HG02642 (cell line): ENCODE measurements at regions not wholly inside any gene's neighbourhood (a gene's known extent, or its start where the extent isn't known, plus 50 kb on each side); places are given as distances from the start of the nearest gene placed in this dataset.

Source experiments
- ATAC-seq: cut with Tn5 transposase; IDR thresholded peaks from one replicate; pipeline ENCODE4 v1.9.1; 2021; ENCODE audit warnings: mild to moderate bottlenecking; ENCODE audit not compliant: unreplicated experiment, poor library complexity

DNA sequence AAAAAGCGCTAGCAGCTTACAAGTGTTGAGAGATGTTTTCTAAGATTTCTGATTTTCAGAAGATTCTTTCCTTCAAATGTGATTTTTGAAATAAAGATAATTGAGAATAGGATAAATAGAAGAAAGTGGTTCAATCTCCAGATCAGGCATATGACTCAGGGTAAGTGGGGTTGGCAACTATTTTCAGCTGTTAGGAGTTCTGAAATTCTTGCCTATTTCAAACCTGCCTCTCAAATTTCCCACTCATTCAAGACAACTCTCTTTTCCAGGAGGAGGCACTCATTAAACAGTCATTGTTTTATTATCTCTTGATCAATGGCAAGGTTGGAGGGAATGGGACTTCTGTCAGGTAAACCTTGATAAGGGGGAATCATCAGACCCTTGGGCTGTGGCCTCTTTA is 138.9 kb downstream of the HNMT start:
- ATAC-seq: no peak

DNA sequence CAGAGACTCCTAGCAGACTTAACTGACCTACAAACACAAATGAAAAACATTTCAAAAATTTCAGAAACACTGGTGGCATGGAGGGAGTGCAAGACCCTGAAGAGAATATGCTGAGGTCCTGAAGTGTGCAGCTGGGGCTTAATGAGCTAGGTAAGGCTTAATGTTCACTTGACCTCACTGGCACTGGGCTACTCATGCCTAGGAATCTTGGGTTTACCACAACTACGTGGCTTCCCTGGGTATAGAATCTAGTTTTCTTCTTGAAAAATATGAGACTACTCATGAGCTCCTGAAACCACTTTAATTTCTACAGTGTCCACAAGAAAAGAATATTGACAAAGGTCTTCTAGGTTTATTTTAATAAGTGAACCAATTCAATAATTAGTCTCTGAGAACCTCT is 139.8 kb downstream of the HNMT start:
- no peak for ATAC-seq

DNA sequence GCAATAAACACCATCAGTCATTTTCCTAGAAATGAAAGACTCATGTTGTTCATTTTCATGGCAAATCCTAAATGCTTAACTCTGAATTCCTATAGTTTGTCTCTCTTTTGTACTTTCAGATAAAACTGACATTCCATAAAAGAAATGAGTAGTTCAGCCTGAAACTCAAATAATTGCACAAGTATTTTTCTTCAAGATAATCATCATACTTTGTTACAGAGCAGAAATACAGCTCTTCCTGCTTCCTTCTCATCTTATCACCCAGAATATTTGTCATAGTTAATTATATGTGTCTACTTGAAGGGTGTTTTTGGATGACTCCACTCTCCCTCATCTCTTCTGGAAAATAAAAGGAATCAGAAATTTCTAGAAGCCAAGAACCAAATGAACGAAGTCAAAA is 141.1 kb downstream of the HNMT start:
- ATAC-seq: no peak

DNA sequence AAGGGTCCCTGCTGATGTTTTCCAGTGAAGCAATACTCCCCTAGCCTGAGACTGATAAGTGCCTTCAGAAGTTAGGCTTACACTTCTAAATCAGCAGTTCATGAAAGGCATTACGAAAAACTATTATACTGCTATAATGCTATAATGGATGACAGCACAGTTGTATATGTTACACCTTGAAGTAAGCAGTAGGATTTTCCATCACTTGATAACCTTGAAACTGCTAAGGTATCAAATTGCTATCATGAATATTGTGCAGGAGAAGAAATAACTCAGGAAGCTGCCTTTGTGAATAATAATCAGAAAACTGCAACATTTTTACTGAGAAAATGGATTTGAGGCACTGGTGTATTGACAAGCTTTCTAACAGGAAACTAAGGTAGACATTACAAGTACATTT is 142.3 kb downstream of the HNMT start:
- no peak for ATAC-seq

DNA sequence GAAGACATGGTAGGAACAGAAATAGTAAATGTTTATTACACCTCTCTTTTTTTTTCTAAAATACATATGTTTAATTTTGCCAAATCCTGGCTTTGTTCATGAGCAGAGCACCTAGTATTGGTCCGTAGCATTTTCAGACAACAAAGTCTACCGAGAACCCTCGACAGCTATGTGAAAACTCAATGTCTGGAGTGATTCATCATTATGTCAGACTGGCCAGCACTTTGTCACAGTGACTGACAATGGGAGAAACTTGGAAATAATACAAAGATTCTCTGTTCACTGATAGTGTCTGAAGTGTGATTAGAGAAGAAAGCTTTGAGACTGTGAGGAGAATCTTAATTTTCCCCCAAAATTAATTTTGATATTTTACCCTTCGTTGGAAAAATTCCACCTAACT is 143.0 kb downstream of the HNMT start:
- no peak for ATAC-seq

DNA sequence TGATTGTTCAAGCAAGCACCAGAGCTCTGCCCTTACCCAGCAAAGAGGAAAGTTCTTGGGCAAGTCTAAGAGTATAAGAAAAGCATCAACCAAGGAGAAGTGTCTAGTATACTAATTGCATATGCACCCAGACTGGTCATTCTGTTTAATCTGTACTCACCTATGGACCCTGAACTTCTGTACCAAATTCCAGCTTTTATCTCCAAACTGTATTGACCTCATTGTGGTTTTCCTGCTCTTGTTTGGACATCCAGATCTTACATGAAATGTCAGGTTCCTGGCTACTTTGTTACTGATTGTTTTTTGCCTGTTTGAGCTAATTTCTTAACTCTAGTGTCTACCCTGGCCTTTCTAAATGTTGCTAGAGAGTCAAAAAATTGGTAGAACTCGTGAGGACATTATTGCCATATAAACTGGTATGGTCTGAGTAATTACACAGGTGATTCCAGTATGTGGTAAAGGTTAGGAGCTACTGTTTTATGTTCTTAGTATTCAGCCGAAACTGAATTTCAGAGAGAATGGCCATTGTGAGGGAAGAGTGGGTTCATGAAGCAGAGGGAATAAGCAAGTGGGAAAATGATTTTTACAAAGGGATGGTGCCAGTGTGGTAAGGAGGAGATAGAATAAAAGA is 146.3 kb downstream of the HNMT start:
- ATAC-seq: no peak

DNA sequence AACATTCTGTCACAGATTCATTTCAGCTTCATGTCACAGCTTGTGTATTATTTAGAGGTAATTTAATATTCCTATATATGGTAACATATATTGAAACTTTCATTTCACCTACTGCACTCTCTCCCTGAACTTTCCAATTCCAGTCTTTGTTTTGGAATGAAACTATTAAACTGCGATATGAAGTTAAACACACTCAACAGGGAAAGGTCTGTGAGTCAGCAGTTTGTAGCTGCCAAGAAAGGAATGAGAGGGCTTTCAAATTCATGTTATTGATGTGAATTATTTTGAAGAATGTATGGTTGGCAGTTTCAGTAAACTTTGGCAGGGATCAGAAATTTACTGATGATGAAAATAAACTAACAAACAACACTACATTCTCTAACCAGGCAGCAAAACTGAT is 148.3 kb downstream of the HNMT start:
- ATAC-seq: no peak

DNA sequence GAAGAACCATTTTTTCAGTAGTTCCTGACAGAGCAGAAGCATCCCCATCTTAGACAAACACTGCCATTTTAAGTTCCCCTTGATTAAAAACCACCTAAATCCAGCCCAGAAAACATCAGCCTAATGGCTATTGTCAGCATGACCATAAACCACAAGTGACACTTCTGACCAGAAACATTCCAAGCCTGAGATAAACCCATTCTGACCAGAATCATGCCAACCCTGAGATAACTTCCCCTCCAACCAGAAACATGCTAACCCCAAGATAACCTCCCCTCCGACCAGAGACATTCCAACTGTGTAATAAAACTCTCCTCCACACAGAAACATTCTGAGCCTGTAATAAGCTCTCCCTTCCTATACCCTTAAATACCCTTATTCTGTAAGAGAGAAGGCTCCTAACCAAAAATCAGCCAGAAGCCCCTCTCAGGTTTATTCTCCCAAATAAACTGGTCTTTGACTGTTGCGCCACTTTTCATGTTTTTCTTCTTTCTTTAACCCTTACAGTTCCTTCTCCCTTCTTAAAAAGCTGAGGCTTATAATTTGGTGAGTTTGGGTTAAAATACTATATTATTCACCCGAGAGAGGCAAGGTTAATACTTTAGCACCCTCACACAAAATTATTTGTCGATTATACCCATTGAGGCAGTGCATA is 149.7 kb downstream of the HNMT start:
- no peak for ATAC-seq

DNA sequence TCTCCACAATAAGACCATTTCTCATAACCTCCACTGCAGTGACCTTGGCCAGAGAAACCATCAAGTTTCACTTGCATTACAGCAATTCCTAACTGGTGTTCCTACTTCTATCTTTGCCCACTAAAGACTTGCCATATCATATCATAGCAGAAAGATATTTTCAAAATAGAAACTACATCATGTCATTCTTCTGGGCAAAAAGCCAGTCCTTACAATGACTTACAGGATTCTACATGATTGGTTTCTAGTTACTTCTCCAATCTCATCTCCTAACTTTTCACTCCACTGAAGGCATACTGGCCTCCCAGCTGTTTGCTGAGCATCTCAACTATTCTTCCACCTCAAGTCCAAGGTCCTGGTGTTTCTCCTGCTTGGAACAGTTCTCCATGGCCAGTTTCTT is 151.4 kb downstream of the HNMT start:
- ATAC-seq: no peak

DNA sequence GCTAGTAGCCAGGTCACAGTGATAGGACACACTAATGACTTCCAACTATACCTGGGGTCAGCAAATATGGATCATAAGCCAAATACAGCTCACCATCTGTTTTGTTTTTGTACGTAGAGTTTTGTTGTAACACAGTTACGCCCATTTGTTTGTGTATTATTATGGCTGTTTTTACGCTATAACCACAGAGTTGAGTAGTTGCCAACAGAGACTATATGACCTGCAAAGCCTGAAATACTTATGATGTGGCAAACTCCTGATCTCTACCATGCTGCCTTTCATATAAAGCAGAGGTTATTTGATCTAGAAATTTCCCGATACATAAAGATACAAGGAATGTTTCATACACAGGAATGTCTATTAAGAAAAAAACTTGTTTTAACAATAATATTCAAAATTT is 152.2 kb downstream of the HNMT start:
- ATAC-seq: no peak

DNA sequence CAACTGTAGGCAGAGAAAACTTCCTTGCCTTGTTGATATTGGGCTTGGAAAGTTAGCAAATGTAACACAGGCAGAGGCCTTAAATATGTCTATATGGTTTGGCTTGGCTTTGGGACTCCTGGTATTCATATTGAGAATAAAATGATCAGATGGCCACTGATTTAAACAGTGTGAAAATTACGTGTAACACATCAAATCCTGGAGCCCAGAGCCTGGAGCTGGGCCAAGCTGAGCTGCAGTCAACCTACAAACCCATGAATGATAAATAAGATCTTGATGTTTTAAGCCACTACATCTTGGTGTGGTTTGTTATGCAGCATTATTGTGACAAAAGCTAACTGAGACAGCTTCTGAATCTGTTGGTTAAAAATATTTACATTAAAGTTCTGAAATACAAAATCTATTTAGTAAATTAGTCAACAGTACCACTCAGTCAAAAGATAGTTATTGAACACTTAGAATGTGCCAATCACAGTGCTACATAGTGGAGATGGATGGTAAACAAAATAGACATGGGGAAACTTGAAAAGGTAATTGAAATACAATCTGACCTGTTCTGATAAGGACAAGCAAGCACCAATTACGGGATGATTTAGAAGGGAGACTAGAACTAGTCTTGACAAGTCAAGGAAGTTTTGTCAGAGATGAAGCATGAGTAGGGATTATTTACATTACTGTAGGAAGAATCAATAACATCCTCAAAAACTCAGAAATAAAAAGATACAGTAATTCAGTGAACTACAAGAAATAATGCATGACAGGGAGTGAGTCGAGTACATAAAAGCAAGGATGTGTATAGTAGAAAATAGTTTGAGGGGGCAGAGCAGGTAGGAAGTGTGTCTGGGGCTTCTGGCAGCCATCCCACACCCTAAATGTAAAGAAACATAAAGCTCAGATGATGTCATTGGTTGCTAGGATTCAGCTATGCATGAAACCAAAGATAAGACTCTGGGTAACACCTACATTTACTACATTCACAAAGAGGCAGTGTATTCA is 157.7 kb downstream of the HNMT start:
- ATAC-seq: no peak

DNA sequence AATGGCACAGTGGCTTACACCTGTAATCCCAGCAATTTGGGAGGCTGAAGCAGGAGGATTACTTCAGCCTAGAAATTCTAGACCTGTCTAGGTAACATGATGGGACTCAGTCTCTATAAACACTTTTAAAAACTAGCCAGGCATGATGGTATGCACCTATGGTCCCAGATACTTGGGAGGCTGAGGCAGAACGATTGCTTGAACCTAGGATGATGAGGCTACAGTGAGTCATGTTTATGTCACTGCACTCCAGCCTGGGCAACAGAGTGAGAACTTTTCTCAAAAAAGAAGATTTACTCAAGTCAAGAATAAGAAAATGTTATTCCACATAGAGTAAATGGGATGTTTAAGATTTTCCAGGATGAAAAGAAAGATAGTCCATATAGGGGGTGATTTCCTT is 158.6 kb downstream of the HNMT start:
- no peak for ATAC-seq

DNA sequence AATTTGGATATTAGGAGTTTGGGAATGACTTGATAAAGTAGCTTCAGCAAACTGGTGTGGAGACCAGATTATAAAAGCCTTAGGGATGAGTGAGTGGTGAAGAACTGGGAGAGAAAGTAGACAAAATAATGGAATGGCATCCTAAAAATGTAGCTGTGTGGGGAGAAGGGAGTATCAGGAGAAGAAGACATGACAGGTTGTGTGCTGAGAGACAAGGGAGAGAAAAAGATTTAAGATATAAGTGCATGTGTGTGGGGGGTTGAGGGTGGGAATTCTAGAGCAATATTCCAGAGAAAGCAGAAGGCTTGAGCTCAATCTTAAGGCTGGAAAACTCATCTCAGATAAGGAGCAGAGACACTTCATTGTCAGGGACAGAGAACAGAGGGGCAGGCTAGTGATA is 159.5 kb downstream of the HNMT start:
- no peak for ATAC-seq

DNA sequence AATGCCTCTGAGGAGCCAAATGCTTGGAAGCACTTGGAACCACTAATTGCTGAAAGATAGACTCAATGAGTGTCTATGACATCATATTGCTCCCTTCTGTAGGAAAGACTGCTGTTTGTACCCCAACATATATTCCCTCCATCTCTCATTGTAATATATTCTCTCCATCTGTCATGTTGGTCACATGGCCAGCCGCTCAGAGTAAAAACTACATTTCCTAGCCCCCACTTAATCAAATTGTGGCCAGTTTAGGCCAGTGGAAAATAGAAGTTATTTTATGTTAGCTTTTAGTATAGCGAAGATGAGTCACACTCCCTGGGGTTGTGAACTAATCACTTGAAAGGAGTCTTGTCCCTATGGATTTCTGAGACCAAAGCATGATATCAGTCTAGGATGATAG is 160.2 kb downstream of the HNMT start:
- no peak for ATAC-seq

DNA sequence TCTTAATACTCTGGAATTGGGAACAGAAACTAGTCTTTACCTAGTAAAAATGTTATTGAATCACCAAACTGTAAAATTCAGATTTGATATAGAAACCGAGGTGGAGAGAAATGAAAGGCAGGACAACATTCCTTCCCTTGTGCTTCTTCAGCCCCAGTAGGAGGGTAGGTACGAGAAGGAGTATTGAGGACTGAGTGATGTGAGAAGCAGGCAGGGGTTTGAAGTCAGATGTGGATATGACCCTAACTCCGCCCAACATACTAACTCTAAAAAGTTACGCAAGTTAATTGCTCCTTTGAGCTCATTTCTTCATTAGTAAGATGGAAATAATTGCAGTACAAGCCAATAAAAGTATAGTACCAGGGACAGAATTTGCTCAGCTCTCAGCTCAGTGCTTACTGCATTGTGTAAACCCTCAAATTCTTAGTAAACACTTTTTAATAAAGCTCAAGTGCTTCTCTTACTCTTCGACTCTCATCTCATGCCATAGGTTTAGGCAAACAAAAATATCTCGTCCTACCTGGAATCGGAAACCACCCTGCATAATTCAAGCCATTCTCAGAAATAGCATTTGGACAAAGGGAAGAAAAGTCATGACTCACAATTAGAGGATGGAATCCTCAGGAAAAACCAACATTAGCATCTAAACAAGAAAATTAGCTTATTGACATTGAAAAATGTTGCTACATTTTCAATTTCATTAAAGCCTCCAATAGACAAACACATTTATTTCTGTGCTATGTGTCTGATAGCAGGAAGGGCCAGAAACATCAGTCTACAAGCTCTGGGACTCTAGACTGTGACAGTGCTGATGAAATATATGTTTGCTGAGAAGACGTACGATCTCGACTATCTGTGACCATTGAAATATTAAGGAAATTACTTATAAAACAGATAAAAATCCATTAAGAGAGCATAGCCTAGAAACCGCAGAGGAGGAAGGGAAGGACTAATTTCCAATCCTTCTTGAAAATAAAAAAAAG is 161.3 kb downstream of the HNMT start:
- no peak for ATAC-seq

DNA sequence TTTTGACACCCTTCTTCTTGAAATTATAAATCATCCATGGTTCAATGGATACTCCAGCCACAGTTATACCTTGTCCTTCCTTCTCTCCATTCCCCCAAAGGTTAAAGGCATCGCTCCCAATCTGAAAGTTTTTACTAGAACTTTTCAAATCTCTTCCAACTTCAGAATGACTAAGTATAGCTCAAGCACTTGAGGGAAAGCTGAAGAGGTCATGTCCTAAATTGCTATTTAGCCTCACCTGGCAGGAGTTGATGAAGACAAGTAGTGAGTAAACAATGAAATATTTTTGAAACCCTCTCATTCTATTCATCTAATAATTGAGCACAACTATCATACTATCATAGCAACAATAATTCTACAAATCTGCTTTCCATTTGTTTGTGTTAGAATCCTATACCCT is 167.8 kb downstream of the HNMT start:
- no peak for ATAC-seq

DNA sequence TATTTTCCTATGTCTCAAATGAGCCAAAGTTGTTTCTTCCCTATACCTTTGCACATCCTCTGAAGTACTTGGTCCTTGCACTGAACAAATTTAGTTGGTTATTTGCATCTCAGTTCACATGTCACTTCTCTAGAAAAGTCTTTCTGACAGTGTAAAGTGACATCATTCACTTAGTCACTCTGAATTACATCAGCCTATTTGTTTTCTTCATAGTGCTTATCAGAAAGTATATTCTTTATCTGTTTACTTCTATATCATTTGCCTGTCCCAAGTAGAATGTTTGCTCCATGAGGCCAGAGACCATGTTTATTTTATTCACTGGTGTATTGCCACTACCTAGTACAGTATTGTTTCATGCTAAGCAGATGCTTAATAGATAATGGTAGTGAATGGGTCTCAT is 173.7 kb downstream of the HNMT start:
- ATAC-seq: no peak

DNA sequence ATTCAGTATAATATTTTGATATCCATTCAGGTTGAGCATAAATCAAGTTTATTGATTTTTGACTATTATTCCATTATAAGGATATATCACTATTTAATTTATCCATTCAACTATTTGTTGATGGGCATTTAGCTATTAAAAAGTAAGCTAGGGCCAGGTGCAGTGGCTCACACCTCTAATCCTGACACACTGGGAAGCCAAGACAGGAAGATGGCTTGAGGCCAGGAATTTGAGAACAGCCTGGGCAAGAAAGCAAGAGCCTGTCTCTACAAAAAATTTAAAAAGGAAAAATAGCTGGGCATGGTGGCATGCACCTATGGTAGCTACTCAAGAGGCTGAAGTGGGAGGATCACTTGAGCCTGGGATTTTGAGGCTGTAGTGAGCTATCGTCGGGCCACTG is 183.5 kb downstream of the HNMT start:
- no peak for ATAC-seq

DNA sequence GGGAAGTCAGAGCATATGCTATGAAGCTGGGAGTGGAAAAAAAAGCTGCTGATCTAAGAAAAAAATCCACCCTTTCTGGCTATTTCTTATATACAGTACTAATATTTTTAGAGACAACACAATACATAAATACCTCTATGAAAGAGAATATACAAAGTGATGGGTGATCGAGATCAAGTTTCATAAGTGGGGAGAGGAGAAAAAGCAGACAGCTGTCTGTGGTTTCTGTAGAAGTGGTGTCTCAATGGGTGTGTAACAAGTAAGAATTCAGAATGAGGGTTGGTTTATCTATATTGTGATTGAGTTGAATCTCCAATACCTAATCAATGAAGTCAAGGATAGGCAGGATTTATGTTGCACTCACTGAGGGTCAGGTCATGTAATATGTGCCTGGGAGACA is 191.0 kb downstream of the HNMT start:
- ATAC-seq: no peak

DNA sequence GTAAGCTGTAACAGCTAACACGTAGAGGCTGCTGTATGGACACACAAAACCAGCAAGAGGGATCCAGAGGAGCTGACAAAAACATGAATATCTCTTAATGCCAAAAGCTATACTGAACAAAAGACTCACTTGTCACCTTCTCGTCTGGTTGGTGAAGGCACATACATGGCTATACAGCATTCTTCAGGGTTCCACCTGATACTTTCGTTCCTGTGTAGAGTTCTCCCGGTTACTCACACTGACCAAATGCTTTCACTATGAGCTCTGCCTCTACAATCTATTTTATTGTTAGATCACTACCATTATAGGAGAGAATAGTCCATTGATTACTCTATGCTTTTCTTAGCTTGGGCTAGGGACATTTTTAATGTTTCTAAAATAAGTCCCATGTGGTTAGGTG is 193.1 kb downstream of the HNMT start:
- no peak for ATAC-seq
